HepG2 (cell line): ENCODE measurements at regions not wholly inside any gene's neighbourhood (a gene's known extent, or its start where the extent isn't known, plus 50 kb on each side); places are given as distances from the start of the nearest gene placed in this dataset.

Source experiments
- ATAC-seq: fragments of 200-7000 bp; cut with Tn5 transposase; 3 replicates; pipeline ENCODE4 v1.9.1; 2020; ENCODE audit warnings: mild to moderate bottlenecking, moderate library complexity
- BruUV-seq: library from RNA; stranded (reverse); fragments of 400-500 nt; replicated peaks from 2 replicates; lab custom pipeline; 2021; lab: Mats Ljungman, UMichigan
- CTCF ChIA-PET: fragments of 300-600 bp; formaldehyde crosslinking; extraction: SDS; loops from one replicate; lab custom pipeline; 2021; ENCODE audit warnings: low total read pairs, inconsistent platforms, low intra/inter-chr PET ratio; lab: Yijun Ruan, JAX
- POLR2A ChIA-PET: fragments of 350-600 bp; sonication (Branson Sonifier 250); formaldehyde crosslinking; loops from one replicate; lab custom pipeline; 2020; ENCODE audit warnings: antibody characterized with exemption, inconsistent platforms; lab: Yijun Ruan, JAX
- DNase-seq: peaks from one replicate; pipeline ENCODE4 v3.0.0-alpha.2; 2015; ENCODE audit warnings: low spot score
- FAIRE-seq: peaks from 3 replicates; lab custom pipeline; 2011; peaks lifted over from hg19 to GRCh38; lab: Jason Lieb, UNC
- H2AFZ ChIP-seq: one replicate; pipeline ENCODE4 v1.6.1; 2011; ENCODE audit warnings: low read length, inconsistent platforms
- H3K27ac ChIP-seq: fragments of 300-600 bp; 3 replicates; pipeline ENCODE4 v1.8.0; 2011; ENCODE audit warnings: mixed run types, mild to moderate bottlenecking, mixed read lengths, low read length, inconsistent platforms; ENCODE audit not compliant: insufficient read depth; ENCODE audit errors: extremely low read length
- H3K27me3 ChIP-seq, 2 experiments: fragments of 200-600 bp in 1 of 2; 2 replicates in 1 of 2; 3 replicates in 1 of 2; pipeline versions ENCODE4 v1.6.0 to v1.8.0; 2011; ENCODE audit warnings: low read length in 2 of 2, mild to moderate bottlenecking in 2 of 2, moderate library complexity in 2 of 2, inconsistent platforms in 1 of 2; ENCODE audit not compliant: insufficient read depth in 2 of 2, control insufficient read depth in 1 of 2
- H3K36me3 ChIP-seq, 2 experiments: fragments of 200-600 bp in 1 of 2; replicated peaks in 1 of 2; 2 replicates in 1 of 2; 3 replicates in 1 of 2; pipeline versions ENCODE4 v1.5.1 to v1.8.0; 2011; ENCODE audit warnings: low read length in 2 of 2, inconsistent platforms in 1 of 2; ENCODE audit not compliant: insufficient read depth in 2 of 2, control insufficient read depth in 1 of 2
- H3K4me1 ChIP-seq: 2 replicates; pipeline ENCODE4 v1.5.1; 2012; ENCODE audit warnings: low read length, inconsistent platforms; ENCODE audit not compliant: insufficient read depth
- H3K4me2 ChIP-seq: 2 replicates; pipeline ENCODE4 v1.6.0; 2011; ENCODE audit warnings: low read depth, low read length, inconsistent platforms
- H3K4me3 ChIP-seq, 3 experiments: fragments of 200-600 bp in 1 of 3; sonication (generic), shearing (Covaris generic) in 1 of 3; replicated peaks in 1 of 3; 2 replicates each; pipeline ENCODE4 v1.5.1; 2011 to 2016; ENCODE audit warnings: low read length in 3 of 3, inconsistent platforms in 2 of 3, low read depth in 2 of 3, mild to moderate bottlenecking in 2 of 3, control low read depth in 1 of 3, mixed read lengths in 1 of 3; ENCODE audit not compliant: insufficient read depth in 1 of 3
- H3K79me2 ChIP-seq: one replicate; pipeline ENCODE4 v1.6.1; 2011; ENCODE audit warnings: low read length, inconsistent platforms; ENCODE audit not compliant: insufficient read depth
- H3K9ac ChIP-seq: 2 replicates; pipeline ENCODE4 v1.6.0; 2011; ENCODE audit warnings: mild to moderate bottlenecking, low read depth, low read length, inconsistent platforms; ENCODE audit not compliant: insufficient read depth
- H3K9me3 ChIP-seq: 2 replicates; pipeline ENCODE4 v1.5.1; 2012; ENCODE audit warnings: mild to moderate bottlenecking, low read length
- H4K20me1 ChIP-seq: 2 replicates; pipeline ENCODE4 v1.6.0; 2011; ENCODE audit warnings: inconsistent platforms, mild to moderate bottlenecking, low read length, moderate library complexity; ENCODE audit not compliant: insufficient read depth
- ASH2L ChIP-seq: fragments of 300-600, 200-600 bp; sonication (generic); IDR thresholded peaks from 2 replicates; pipeline ENCODE4 v1.7.0; 2017; ENCODE audit warnings: low read depth, mild to moderate bottlenecking, moderate library complexity, mixed read lengths, low read length; ENCODE audit not compliant: insufficient read length
- EED ChIP-seq: sonication (generic); formaldehyde crosslinking; IDR thresholded peaks from 2 replicates; pipeline ENCODE4 v1.5.0; 2020; ENCODE audit warnings: mild to moderate bottlenecking, missing genetic modification reagents
- FOXK1 ChIP-seq: sonication (generic); formaldehyde crosslinking; IDR thresholded peaks from 2 replicates; pipeline ENCODE4 v1.4.0; 2020; ENCODE audit warnings: low read depth, missing genetic modification reagents, borderline replicate concordance
- PHB2 ChIP-seq: fragments of 450-650 bp; IDR thresholded peaks from 2 replicates; pipeline ENCODE4 v1.6.1; 2018; ENCODE audit not compliant: partially characterized antibody
- RXRA ChIP-seq: sonication (generic); formaldehyde crosslinking; IDR thresholded peaks from 2 replicates; pipeline ENCODE4 v1.5.1; 2020; ENCODE audit warnings: missing genetic modification reagents
- SP140L ChIP-seq: sonication (generic); formaldehyde crosslinking; IDR thresholded peaks from 2 replicates; pipeline ENCODE4 v1.4.0; 2020; ENCODE audit warnings: missing genetic modification reagents, borderline replicate concordance
- SRSF1 ChIP-seq: fragments of 200-400 bp; formaldehyde crosslinking; optimal IDR thresholded peaks from 2 replicates; pipeline ENCODE3; 2017; ENCODE audit warnings: mild to moderate bottlenecking, low read depth, low read length, moderate library complexity
- SRY ChIP-seq: sonication (generic); formaldehyde crosslinking; IDR thresholded peaks from 2 replicates; pipeline ENCODE4 v1.8.0; 2022; ENCODE audit warnings: mild to moderate bottlenecking, missing genetic modification reagents
- TBX2 ChIP-seq: sonication (generic); formaldehyde crosslinking; IDR thresholded peaks from 2 replicates; pipeline ENCODE4 v1.5.0; 2020; ENCODE audit warnings: missing genetic modification reagents, mild to moderate bottlenecking, borderline replicate concordance
- ZFP37 ChIP-seq: sonication (generic); formaldehyde crosslinking; IDR thresholded peaks from 2 replicates; pipeline ENCODE4 v1.4.0; 2020; ENCODE audit warnings: missing genetic modification reagents, borderline replicate concordance
- ZNF251 ChIP-seq: sonication (generic); formaldehyde crosslinking; IDR thresholded peaks from 2 replicates; pipeline ENCODE4 v1.9.0; 2021; ENCODE audit warnings: mild to moderate bottlenecking, missing genetic modification reagents
- ZNF264 ChIP-seq: sonication (generic); formaldehyde crosslinking; IDR thresholded peaks from 2 replicates; pipeline ENCODE4 v1.4.0; 2020; ENCODE audit warnings: missing genetic modification reagents
- ZNF296 ChIP-seq: sonication (generic); formaldehyde crosslinking; conservative IDR thresholded peaks from 2 replicates; pipeline ENCODE4 v1.5.0; 2020; ENCODE audit warnings: mild to moderate bottlenecking, missing genetic modification reagents
- ZNF407 ChIP-seq: sonication (generic); formaldehyde crosslinking; IDR thresholded peaks from one replicate; pipeline ENCODE4 v1.5.1; 2020; ENCODE audit warnings: mild to moderate bottlenecking, missing genetic modification reagents; ENCODE audit errors: not compliant biosample characterization
- in situ Hi-C: cut with HindIII; loops from 2 replicates; pipeline ENCODE4 v1.10.0; 2017; ENCODE audit warnings: low pct_unique_long_range_greater_than_20kb; ENCODE audit not compliant: extremely low pct_ligation_motif_present
- intact Hi-C: fragments of 100-400 bp; cut with micrococcal nuclease; formaldehyde crosslinking; loops from one replicate; pipeline ENCODE4 v1.10.0; 2022; ENCODE audit not compliant: unreplicated experiment
- TF ChIP-seq, protein P1 (sequence below): conservative IDR thresholded peaks from 2 replicates; pipeline ENCODE4 v1.6.1; 2018; ENCODE audit warnings: missing genetic modification reagents

DNA sequence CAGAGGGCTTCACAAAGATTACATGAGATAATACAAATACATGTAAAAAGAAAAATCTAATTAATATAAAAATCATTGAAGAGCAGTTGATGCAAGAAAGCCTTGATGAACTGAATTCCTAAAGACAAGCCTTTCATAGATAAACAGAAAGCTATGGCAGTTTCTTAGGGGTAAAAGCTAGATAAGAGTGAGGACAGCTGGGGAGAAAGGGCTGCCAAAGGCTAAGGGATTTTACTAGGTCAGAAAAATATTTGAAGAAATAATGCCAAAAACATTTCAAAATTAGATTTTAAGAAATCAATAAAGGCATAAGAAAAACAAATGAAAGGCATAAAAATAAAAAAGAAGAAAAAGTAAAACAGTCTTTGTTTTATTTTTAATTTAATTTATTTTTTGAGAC, 107.9 kb upstream of the ZNF366 start:
- no peak overlapping the region for H3K4me2 ChIP-seq
- no peak overlapping the region for H2AFZ ChIP-seq
- no peak overlapping the region for H3K9ac ChIP-seq
- no peak overlapping the region for H3K27ac ChIP-seq
- no peak for FAIRE-seq
- no peak for ATAC-seq
- POLR2A ChIA-PET, result no interaction called here
- TF ChIP-seq SRY (CRISPR knock-in tag), result no peak
- TF ChIP-seq ASH2L, result no peak
- no peak for TF ChIP-seq ZFP37 (CRISPR knock-in tag)
- TF ChIP-seq RXRA (CRISPR knock-in tag), result no peak
- no peak for TF ChIP-seq ZNF296 (CRISPR knock-in tag)
- no peak for TF ChIP-seq ZNF264
- TF ChIP-seq ZNF407 (CRISPR knock-in tag), result no peak
- no peak for TF ChIP-seq SP140L (CRISPR knock-in tag)
- no peak for TF ChIP-seq ZNF251 (CRISPR knock-in tag)
- TF ChIP-seq FOXK1 (CRISPR knock-in tag), result no peak
- TF ChIP-seq, protein P1, sequence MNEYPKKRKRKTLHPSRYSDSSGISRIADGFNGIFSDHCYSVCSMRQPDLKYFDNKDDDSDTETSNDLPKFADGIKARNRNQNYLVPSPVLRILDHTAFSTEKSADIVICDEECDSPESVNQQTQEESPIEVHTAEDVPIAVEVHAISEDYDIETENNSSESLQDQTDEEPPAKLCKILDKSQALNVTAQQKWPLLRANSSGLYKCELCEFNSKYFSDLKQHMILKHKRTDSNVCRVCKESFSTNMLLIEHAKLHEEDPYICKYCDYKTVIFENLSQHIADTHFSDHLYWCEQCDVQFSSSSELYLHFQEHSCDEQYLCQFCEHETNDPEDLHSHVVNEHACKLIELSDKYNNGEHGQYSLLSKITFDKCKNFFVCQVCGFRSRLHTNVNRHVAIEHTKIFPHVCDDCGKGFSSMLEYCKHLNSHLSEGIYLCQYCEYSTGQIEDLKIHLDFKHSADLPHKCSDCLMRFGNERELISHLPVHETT, result no peak
- TF ChIP-seq SRSF1, result no peak
- no peak for TF ChIP-seq PHB2
- TF ChIP-seq TBX2, result no peak
- no peak for TF ChIP-seq EED (CRISPR knock-in tag)
- no peak overlapping the region for H3K4me3 ChIP-seq
- CTCF ChIA-PET, result no interaction called here
- H3K36me3 ChIP-seq, result no peaks in the 10 kb centered on the region
- H3K4me1 ChIP-seq, result no peaks in the 10 kb centered on the region
- no peaks in the 10 kb centered on the region for H4K20me1 ChIP-seq
- no peaks in the 10 kb centered on the region for H3K27me3 ChIP-seq
- no peak for DNase-seq
- in situ Hi-C loops, result no loop called here
- no peaks in the 10 kb centered on the region for H3K79me2 ChIP-seq
- no peaks in the 10 kb centered on the region for H3K9me3 ChIP-seq
- intact Hi-C loops, result no loop called here
- no TSS peak for BruUV-seq
